ENCODE measurements at regions not wholly inside any gene's neighbourhood (a gene's known extent, or its start where the extent isn't known, plus 50 kb on each side); places are given as distances from the start of the nearest gene placed in this dataset.

GRCh38 chr7:15916681-15917380 is 230.3 kb upstream of the MEOX2 start:
- no peak for DNase-seq (ENCODE audit: low read depth)

DNA sequence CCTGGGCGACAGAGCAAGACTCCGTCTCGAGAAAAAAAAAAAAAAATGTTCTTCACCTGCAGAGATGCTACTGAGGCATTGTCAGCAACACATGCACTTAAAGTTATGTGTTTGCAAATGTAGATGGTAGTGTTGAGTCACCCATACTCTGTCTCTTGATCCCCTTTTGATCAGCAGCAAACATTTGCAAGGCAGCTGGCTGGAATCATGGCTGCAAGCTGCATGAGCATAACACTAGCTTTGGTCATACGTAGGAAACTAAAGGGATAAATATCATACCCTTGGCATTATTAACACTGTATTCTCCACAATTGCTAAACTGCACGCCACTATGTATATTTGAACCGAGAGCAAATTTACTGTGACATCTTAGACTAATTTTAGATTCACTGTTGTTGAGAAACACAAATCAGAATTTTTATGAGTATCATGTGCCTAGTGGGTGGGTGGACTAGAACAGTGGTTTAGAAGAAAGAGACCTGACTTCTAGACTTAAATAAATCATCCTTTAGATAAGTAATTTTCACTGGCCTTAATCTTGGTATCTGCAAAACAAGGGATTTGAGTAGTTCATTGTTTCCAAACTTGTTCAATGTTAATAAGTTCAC is 229.3 kb upstream of the MEOX2 start:
- no peak for DNase-seq (ENCODE audit: low read depth)

DNA sequence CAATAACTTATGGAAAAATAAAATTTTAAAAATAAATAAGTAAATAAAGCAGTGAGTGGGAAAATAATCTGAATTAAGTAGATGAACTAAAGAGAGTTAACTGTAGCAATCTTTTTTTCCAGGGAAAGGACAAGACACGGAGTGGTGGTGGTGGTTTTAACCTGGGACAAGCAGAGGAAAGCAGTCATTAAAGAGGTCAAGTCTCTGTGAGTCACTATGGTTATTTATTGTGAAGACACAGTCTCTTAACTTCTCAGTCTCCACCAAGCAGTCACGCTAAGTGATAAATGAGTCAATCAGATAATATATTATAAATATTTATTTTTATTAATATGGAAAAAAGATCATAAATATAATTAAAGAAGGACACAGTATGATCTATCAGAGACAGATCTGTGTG is 228.1 kb upstream of the MEOX2 start:
- no peak for DNase-seq (ENCODE audit: low read depth)

DNA sequence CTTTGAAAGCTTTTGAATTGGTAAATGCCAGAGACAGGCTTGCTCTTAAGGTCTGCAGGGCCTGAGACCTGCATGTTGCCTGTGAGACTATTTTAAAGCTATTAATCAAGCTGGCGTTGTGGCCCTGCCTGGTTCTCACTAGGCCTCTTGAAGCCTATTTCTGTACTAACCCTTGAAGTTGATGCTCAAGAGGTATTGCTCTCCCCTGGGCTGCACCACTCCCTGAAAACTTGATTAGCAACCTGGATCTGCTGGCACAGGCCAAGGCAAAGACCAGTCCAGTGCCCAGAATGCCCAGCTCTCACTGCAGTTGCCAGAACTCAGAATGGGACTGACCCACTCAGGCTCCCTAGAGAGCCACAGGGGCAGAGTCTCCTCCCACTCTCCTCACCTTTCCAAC is 220.0 kb upstream of the MEOX2 start:
- no peak for DNase-seq (ENCODE audit: low read depth)

GRCh38 chr7:15905251-15906040 is 219.0 kb upstream of the MEOX2 start:
- no peak for DNase-seq (ENCODE audit: low read depth)

- DNase-seq (ENCODE audit: low read depth), result no peak
Observed at GRCh38 chr7:15891151-15891881, 204.8 kb upstream of the MEOX2 start.

DNA sequence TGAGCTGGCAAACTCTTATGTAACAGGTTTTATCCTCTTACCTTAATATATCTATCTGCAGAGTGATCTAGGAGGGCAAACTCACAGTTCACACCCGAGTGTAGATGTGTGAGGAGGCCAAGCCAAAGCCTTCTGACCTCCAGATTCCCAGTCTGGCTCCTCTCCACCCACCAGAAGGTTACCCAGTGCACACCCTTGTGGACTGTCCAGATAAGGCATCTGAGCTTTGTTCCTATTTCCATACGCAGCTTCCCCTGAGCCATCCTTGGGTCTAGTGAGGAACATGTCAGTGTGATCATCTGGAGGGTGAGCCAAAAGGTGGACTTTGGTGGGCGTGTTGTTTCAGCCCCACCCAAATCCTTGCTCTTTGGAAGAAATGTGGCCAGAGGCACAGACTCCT is 203.0 kb upstream of the MEOX2 start:
- DNase-seq (ENCODE audit: low read depth), result no peak

- no peak for DNase-seq (ENCODE audit: low read depth)
Observed at GRCh38 chr7:15888090-15888489, 201.6 kb upstream of the MEOX2 start.

DNA sequence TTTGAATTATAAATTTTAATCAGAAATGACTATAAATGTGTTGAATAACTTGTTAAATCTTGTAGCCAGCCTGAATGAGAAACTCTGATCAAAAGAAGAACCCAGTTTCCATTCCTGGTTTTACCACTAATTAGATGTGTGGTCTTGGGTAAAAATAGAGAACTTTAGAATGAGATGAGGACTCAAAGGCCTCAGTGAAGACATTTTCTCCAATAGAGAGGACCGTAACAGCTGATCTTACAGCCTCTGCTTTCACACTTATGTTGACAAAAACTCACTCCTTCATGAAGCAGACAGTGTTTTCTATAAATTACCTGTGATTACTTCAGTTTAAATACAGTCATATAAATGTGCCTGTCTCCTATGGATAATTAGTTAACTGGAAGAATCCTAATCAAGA is 200.1 kb upstream of the MEOX2 start:
- DNase-seq (ENCODE audit: low read depth), result no peak

DNA sequence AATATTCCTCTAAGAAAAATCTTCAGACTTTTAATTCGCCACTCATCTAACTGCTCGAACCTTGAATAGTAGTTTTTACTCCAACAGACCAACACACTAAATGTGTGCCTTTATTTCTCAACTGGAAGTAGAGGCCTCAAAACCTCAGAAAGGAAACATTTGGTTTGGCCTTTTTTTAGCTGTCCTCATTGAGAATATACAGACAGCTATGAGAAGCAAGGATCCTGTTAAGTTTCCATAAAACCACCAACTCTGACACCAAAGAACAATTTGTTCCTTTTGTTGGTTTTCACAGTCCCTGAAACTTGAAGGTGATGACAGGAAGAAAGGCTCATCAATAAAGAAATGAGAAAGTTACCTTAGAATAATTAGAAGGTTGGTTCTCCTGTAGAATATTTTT is 199.2 kb upstream of the MEOX2 start:
- no peak for DNase-seq (ENCODE audit: low read depth)

DNA sequence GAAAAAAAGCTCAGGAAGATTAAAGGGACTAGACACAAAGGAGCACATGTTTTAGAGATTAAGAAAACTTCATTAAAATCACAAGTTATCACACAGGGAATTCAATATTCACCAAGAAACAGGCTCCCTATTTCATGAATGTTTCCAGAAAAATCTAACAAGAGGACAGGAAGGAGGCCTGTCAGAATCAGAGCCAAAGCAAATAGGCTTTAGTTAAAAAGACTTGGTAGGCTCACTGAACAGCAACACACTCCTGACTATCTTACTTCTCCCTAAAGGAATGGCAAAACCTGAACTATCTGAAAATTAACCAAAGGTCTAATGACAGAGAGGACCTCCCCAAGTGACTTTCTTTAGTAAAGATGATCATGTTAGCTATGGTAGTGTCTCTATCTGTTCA is 188.3 kb upstream of the MEOX2 start:
- no peak for DNase-seq (ENCODE audit: low read depth)

- DNase-seq (ENCODE audit: low read depth), result no peak
Observed at GRCh38 chr7:15870347-15870746, 183.9 kb upstream of the MEOX2 start.

GRCh38 chr7:15867441-15867840 is 181.0 kb upstream of the MEOX2 start:
- no peak for DNase-seq (ENCODE audit: low read depth)

GRCh38 chr7:15866753-15867152 is 180.3 kb upstream of the MEOX2 start:
- DNase-seq (ENCODE audit: low read depth), result no peak

- no peak for DNase-seq (ENCODE audit: low read depth)
Observed at GRCh38 chr7:15864626-15864991, 178.1 kb upstream of the MEOX2 start.

GRCh38 chr7:15863951-15864625 is 177.6 kb upstream of the MEOX2 start:
- no peak for DNase-seq (ENCODE audit: low read depth)

- DNase-seq (ENCODE audit: low read depth), result no peak
Observed at GRCh38 chr7:15862781-15863165, 176.3 kb upstream of the MEOX2 start.

- no peak for DNase-seq (ENCODE audit: low read depth)
Observed at GRCh38 chr7:15862016-15862780, 175.7 kb upstream of the MEOX2 start.

DNA sequence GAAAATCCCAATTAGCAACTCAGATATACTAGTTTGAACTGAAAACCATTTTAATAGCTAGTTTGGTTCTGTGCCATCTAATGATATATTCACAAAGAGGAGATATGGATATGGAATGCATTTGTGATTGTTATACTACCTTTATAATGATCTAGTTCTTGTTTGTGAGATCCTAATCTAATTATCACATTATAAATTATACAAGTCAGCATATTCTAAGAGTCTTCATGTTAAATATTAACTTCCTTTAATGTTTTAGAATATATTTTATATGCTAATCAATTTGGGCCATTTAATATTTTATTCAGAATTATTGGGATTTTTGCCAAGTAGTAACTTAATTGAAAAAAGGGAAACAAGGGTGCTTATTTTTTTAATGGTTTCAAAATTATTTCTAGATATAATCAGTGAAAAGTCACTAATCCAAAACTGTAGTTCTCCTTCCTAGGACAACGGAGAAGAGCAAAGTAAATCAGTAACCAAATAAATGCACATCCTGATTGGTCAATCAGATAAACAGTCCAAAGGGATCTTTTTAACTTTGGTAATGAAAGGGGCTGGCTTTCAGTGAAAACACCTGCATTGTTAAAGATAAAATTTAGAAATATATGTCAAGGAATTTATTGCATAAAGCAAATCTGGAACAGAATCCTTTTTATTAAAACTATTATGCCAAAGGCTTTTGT is 173.9 kb upstream of the MEOX2 start:
- DNase-seq (ENCODE audit: low read depth), result no peak

DNA sequence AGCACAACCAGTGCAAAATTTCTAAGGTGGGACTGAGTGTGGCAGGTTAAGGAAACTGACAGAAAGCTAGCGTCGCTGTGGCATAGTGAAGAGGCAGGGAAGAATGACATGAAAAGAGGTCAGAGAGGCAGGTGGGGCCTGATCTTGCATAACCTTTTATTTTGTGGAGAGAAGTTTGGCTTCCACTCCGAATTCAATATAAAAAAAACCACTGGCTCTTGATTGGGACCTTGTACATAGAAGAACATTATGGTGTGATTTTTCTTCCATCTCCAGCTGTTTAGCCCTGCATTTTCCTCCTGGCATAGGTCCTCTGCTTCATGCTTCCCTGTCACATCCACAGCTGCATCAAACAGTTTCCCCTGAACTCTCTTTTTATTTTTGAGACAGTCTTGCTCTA is 170.5 kb upstream of the MEOX2 start:
- no peak for DNase-seq (ENCODE audit: low read depth)

DNA sequence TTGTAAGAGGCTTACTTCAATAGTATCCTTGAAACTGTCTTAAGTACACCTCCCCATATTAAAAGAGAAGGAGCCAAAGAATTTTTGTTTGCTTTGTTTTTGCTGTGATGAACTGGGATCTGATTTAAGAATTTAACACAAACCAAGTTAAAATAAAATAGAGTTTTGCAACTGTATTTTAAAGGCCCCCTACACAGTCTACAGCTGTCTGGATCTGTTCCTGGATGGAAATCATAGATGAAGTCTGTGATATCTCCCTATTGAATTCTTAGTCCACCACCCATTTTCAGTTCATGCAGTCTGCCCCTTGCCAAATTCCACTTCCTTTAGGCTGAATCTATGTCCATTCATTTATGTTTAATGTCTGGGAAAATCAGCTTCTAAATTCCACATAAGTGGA is 169.8 kb upstream of the MEOX2 start:
- no peak for DNase-seq (ENCODE audit: low read depth)
